Fibroblast of peridontal ligament (primary cell): ENCODE measurements at regions not wholly inside any gene's neighbourhood (a gene's known extent, or its start where the extent isn't known, plus 50 kb on each side); places are given as distances from the start of the nearest gene placed in this dataset.

Experiments
- DNase-seq: peaks from one replicate; pipeline ENCODE4 v3.0.0-alpha.2; 2010; ENCODE audit errors: extremely low read depth

- DNase-seq, result no peak
Measured at GRCh38 chr4:147423229-147423628, 57.7 kb upstream of the EDNRA start.

GRCh38 chr4:147425019-147425418, 55.9 kb upstream of the EDNRA start:
- DNase-seq, result peak; percentile 7

GRCh38 chr4:147428583-147428982, 52.3 kb upstream of the EDNRA start:
- no peak for DNase-seq

GRCh38 chr4:147430111-147430510, 50.8 kb upstream of the EDNRA start:
- DNase-seq, result no peak
